GM21528 (cell line): ENCODE measurements at regions not wholly inside any gene's neighbourhood (a gene's known extent, or its start where the extent isn't known, plus 50 kb on each side); places are given as distances from the start of the nearest gene placed in this dataset.

Experiments
- ATAC-seq: cut with Tn5 transposase; IDR thresholded peaks from one replicate; pipeline ENCODE4 v1.9.1; 2021; ENCODE audit warnings: mild to moderate bottlenecking, moderate library complexity; ENCODE audit not compliant: unreplicated experiment, low FRiP score

DNA sequence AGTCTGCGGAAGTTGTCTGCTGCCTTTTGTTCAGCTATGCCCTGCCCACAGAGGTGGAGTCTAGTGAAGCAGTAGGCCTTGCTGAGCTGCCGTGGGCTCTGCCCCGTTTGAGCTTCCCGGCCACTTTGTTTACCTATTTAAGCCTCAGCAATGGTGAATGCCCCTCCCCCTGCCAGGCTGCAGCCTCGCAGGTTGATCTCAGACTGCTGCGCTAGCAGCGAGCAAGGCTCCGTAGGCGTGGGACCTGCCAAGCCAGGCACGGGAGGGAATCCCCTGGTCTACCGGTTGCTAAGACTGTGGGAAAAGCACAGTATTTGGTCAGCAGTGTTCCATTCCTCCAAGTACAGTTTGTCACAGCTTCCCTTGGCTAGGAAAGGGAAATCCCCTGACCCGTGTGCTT is 143.6 kb downstream of the DYRK2 start:
- no peak for ATAC-seq

GRCh38 chr12:67794161-67794560 is 145.6 kb downstream of the DYRK2 start:
- ATAC-seq: no peak

GRCh38 chr12:67795236-67795635 is 146.7 kb downstream of the DYRK2 start:
- ATAC-seq: no peak

- no peak for ATAC-seq
Observed at GRCh38 chr12:67797185-67797741, 148.7 kb downstream of the DYRK2 start.

DNA sequence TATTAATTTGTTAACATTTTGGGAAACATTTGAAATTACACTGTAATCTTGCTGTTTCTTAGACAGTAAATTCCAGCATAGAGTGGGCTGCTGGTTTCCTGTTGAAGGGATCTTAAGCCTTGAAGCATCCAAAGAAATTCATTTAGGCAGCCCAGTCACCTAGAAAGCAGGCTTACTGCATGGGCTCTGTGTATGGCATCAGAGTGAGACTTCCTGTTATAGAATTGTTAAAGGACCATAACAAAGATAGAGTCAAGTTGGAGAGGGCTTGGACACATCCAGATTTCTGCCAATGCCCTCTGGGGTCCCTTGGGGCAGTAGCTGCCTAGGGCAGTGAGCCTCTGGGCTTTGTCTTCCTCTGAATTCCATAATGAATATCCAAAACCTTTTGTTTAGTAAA is 149.2 kb downstream of the DYRK2 start:
- no peak for ATAC-seq

GRCh38 chr12:67798768-67799167 is 150.2 kb downstream of the DYRK2 start:
- ATAC-seq: no peak

- ATAC-seq: no peak
Observed at GRCh38 chr12:67802731-67803130, 154.2 kb downstream of the DYRK2 start.

- ATAC-seq: no peak
Observed at GRCh38 chr12:67803278-67803993, 154.9 kb downstream of the DYRK2 start.

- no peak for ATAC-seq
Observed at GRCh38 chr12:67804168-67804567, 155.6 kb downstream of the DYRK2 start.

- ATAC-seq: no peak
Observed at GRCh38 chr12:67807814-67808213, 159.3 kb downstream of the DYRK2 start.

DNA sequence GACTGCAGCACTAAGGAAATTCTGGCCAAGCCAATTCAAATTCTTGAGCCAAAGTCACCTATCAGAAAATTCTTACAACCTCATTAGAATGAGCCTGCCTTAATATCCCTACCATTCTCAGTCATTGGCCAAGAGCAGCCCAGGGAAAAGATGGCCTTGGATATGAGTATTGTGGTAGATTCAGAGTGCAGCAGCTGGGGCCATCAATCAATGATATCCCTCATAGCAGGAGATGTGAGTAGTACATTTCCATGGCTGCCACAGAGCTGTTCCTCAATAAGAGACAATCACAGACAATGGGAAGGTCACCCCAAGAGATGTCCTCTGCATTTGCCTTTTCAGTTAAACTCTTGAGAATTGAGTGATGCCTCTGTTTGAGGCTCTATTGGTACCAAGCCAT is 161.6 kb downstream of the DYRK2 start:
- no peak for ATAC-seq

DNA sequence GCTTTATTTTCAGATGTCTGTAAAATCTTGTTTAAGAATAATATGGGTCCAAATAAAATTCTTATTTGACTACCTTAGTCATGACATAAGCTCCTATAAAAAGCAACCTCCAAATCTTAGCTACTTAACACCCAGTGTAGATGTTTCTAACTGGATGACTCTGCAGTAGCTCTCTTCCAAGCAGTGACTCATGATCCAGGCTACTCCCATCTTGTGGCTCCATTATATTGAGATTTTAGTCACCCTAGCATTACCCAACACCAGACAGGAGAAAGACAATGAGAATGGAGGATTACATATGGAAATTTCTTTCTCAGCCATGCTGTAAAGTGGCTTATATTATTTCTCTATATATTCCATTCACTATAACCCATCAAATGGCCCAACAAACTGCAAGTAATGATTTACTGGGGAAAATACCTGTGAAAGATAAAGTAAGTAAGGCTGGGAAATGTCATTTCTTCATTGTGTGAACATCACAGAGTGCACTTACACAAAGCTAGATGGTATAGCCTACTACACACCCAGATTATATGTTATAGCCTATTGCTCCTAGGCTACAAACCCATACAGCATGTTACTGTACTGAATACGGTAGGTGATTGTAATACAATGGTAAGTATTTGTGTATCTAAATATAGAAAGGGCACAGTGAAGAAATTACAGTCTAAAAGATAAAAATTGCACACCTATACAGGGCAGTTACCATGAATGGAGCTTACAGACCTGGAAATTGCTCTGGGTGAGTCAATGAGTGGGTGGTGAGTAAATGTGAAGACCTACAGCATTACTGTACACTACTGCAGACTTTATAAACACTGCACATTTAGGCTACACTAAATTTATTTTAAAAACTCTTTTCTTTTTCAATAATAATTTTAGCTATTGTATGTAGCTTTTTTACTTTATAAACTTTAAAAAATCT is 163.2 kb downstream of the DYRK2 start:
- ATAC-seq: no peak

- ATAC-seq: no peak
Observed at GRCh38 chr12:67813456-67813904, 164.9 kb downstream of the DYRK2 start.

DNA sequence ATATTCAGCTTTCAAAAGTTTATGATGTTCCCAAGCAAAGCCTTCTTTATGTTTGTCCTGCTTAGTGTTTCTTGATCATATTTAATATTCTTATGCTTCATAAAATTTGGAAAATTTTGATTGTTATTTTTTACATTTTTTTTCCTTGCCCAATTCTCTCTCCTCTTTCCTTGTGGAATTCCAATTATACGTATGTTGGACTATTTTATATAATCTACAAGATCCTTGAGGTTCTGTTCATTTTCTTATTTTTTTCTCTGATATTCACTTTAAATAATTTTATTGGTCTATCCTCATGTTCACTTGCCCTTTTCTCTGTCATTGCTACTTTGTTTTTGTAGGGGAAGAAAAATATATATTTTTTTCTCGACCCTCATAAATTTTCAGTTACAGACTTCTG is 167.7 kb downstream of the DYRK2 start:
- ATAC-seq: no peak

DNA sequence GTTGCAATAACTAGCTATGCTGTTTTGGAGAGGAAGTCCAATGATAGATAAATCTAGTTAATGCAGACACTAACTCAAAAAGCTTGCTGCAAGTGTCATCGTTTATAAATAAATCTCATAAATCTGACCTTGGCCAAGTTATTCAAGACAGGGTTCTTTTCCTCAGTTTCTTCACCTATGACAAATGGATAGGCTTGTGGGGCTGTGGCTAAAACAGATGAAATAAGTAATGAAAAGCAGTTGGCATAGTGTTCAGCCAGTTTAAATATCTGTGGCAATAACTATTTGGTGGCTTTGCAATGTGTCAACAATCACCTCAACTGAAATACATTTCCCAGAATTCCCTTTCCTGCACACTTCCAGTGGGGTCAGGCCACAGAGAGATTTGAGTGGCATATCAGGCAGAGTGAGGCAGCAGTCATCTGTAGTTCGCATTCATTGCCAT is 169.9 kb downstream of the DYRK2 start:
- ATAC-seq: no peak

DNA sequence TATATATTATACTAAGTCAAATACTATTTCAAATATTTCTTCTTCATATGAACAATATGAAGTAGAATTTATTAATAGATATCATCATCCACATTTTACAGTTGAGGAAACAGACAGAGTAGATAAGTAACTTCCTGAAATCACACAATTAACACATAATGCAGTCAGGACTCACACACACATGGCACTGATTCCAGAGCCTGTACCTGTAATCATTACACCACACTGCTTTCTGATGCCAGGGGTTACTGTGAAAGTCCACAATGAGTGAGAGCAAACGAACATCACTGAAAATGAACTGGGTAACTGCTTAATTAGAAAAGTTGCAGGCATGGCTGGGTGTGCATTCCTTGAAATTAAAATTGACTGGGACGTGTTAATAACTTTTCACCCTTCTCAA is 169.3 kb upstream of the IFNG-AS1 start:
- no peak for ATAC-seq

- ATAC-seq: no peak
Observed at GRCh38 chr12:67820694-67821093, 168.6 kb upstream of the IFNG-AS1 start.

DNA sequence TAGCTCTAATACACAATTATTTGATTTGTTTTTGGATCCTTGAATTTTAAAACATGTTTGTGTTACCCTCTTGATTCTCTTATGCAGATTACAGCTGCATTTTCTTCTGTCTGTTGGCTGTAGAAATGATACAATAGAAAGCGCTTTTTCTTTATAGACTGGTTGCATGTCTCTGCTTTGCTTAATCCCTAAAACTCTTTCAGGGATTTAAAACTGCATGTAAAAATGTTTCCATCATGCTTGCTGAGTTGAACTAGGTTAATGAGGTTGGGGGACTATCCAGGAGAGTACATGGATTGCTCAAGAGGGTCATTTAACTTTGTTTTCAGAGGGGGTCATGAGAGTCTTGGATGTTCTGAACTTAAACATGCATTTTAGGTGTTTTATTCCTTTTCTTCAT is 166.4 kb upstream of the IFNG-AS1 start:
- no peak for ATAC-seq

GRCh38 chr12:67826148-67826547 is 163.1 kb upstream of the IFNG-AS1 start:
- no peak for ATAC-seq

DNA sequence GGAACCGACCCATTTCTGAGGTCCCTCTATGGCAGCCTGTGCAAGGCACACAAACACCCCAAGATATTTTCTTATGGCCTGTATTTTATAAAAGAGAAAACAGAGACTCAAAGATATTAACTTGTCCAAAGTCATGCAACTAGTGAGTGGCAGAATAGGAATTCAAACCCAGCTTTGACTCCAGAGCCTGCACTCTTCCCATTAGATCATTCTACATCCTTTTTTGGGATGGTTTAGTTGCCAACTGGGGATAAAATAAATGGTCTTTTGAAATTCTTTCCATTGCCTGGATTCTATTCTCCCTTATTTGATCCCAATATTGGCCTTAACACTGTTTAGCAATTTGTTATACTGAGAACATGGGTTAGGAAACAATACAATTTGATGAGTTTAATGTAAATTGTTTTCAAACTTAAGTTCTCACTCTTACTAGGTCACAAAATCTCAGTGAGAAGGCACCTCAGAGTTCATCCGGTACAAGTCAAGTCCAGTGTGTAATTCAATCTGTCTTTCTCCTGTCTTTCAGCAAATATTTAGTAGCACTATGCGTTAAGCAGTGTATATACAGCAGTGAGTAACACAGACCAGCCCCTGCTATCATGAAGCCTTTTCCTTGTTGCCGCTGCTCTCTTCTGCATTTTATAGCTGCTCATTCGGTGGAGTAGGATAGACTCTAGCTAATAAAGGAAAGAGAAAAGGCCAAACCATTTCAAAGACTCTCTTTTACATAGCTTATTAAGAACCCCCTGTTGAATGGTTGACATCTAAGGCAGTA is 162.1 kb upstream of the IFNG-AS1 start:
- ATAC-seq: no peak
